OCI-LY3 (cell line): ENCODE measurements at regions not wholly inside any gene's neighbourhood (a gene's known extent, or its start where the extent isn't known, plus 50 kb on each side); places are given as distances from the start of the nearest gene placed in this dataset.

Experiments used
- CTCF ChIP-seq: fragments of 200-600, 300-600 bp; sonication (generic); IDR thresholded peaks from 2 replicates; pipeline ENCODE4 v1.5.1; 2014; ENCODE audit warnings: antibody characterized with exemption, low read length, low read depth
- EZH2phosphoT487 ChIP-seq: fragments of 200-600 bp; shearing (Covaris generic); IDR thresholded peaks from 2 replicates; pipeline ENCODE4 v1.6.1; 2018; ENCODE audit warnings: antibody characterized with exemption, mixed run types, low read depth

DNA sequence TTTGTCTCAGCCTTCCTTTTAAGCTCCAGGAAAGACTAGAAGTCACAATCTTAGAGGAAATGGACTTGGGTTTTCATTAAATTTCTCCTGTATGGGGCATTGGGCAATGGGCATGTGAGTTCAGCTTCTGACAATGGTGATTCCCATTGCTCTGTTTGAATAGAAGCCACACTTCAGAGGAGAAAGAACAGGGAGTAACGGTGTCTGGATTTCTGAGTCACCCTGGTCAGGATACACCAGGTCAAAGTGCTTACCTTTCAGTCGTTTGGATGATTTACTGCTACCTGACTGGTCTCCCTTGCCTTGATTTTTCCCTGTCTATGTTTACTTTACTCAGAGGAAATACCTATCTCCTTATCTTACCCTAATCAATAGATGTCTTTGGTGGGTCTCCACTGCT is 111.7 kb upstream of the VEPH1 start:
- TF ChIP-seq CTCF (no peak), EZH2phosphoT487 (no peak)
